ENCODE measurements at regions not wholly inside any gene's neighbourhood (a gene's known extent, or its start where the extent isn't known, plus 50 kb on each side); places are given as distances from the start of the nearest gene placed in this dataset.

GRCh38 chr3:87895983-87896382, 162.8 kb downstream of the CGGBP1 start:
- TF ChIP-seq, protein P1, sequence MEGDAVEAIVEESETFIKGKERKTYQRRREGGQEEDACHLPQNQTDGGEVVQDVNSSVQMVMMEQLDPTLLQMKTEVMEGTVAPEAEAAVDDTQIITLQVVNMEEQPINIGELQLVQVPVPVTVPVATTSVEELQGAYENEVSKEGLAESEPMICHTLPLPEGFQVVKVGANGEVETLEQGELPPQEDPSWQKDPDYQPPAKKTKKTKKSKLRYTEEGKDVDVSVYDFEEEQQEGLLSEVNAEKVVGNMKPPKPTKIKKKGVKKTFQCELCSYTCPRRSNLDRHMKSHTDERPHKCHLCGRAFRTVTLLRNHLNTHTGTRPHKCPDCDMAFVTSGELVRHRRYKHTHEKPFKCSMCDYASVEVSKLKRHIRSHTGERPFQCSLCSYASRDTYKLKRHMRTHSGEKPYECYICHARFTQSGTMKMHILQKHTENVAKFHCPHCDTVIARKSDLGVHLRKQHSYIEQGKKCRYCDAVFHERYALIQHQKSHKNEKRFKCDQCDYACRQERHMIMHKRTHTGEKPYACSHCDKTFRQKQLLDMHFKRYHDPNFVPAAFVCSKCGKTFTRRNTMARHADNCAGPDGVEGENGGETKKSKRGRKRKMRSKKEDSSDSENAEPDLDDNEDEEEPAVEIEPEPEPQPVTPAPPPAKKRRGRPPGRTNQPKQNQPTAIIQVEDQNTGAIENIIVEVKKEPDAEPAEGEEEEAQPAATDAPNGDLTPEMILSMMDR (IDR thresholded peaks at IDR 0.05) = no peak
- TF ChIP-seq NFYB (CRISPR knock-in tag; conservative IDR thresholded peaks at IDR 0.05; ENCODE audit: low read depth) (no peak), USF1 (CRISPR knock-in tag; IDR thresholded peaks at IDR 0.05) (no peak), SP1 (CRISPR knock-in tag; conservative IDR thresholded peaks at IDR 0.05) (no peak), CREB1 (CRISPR knock-in tag; IDR thresholded peaks at IDR 0.05) (no peak), FOXP4 (CRISPR knock-in tag; IDR thresholded peaks at IDR 0.05) (no peak), USF2 (CRISPR knock-in tag; IDR thresholded peaks at IDR 0.05) (no peak), ZNF317 (CRISPR knock-in tag; IDR thresholded peaks at IDR 0.05; ENCODE audit: borderline replicate concordance, low read depth) (no peak), ZNF232 (CRISPR knock-in tag; IDR thresholded peaks at IDR 0.05) (no peak)
- TF ChIP-seq, protein P2, sequence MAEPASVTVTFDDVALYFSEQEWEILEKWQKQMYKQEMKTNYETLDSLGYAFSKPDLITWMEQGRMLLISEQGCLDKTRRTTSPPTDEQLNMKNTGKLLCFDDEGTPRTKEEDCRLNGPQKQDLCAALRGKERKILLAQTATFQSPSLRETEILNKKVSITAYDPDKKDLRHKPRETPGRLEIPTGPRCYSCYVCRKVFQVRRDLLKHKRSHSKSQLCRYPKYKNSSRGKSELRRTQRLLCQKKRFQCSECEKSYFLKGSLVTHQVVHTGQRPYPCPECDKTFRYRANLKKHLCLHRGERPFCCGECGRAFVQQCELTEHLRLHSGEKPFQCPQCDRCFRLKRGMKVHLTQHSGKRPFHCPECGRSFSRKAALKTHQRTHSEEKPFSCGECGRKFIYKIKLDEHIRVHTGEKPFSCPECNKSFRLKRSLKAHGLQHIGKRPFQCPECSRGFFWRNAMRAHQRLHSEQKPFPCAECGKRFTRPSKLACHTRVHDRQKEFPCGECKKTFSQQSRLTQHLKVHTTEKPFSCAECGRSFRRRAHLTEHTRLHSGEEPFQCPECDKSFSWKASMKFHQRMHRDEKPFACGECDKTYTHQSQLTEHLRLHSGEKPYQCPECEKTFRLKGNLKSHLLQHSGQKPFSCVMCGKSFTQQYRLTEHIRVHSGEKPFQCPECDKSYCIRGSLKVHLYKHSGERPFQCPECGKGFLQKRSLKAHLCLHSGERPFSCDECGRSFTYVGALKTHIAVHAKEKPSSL (CRISPR knock-in tag; conservative IDR thresholded peaks at IDR 0.05) = no peak
- TF ChIP-seq, protein P3, sequence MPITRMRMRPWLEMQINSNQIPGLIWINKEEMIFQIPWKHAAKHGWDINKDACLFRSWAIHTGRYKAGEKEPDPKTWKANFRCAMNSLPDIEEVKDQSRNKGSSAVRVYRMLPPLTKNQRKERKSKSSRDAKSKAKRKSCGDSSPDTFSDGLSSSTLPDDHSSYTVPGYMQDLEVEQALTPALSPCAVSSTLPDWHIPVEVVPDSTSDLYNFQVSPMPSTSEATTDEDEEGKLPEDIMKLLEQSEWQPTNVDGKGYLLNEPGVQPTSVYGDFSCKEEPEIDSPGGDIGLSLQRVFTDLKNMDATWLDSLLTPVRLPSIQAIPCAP (CRISPR knock-in tag; IDR thresholded peaks at IDR 0.05) = no peak
